IMR-90 (cell line): ENCODE measurements at regions not wholly inside any gene's neighbourhood (a gene's known extent, or its start where the extent isn't known, plus 50 kb on each side); places are given as distances from the start of the nearest gene placed in this dataset.

Experiments
- ATAC-seq: fragments of 200-7000 bp; cut with Tn5 transposase; 2 replicates; pipeline ENCODE4 v1.9.1; 2020; ENCODE audit warnings: low read depth, mild to moderate bottlenecking, moderate library complexity
- BruUV-seq: library from RNA; stranded (reverse); fragments of 400-500 nt; replicated peaks from 2 replicates; lab custom pipeline; 2021; lab: Mats Ljungman, UMichigan
- CTCF ChIA-PET: fragments of 300-600 bp; formaldehyde crosslinking; extraction: SDS; loops from one replicate; lab custom pipeline; 2021; ENCODE audit warnings: antibody characterized with exemption; lab: Yijun Ruan, JAX
- POLR2A ChIA-PET: fragments of 300-600 bp; sonication (Branson Sonifier 250); formaldehyde crosslinking; loops from one replicate; lab custom pipeline; 2022; ENCODE audit warnings: antibody characterized with exemption; ENCODE audit not compliant: unreplicated experiment; lab: Charles Lee
- DNase-seq: peaks from one replicate; pipeline ENCODE4 v3.0.0; 2013
- H2AFZ ChIP-seq: replicated peaks from 2 replicates; pipeline ENCODE3; 2013; ENCODE audit warnings: low read length, mild to moderate bottlenecking; ENCODE audit not compliant: poor library complexity
- H2AK5ac ChIP-seq: 2 replicates; pipeline ENCODE4 v1.6.1; 2013; ENCODE audit warnings: low read depth, low read length, inconsistent platforms
- H2AK9ac ChIP-seq: replicated peaks from 2 replicates; pipeline ENCODE3; 2013; ENCODE audit warnings: mild to moderate bottlenecking, low read depth, low read length, moderate library complexity; ENCODE audit not compliant: poor library complexity
- H2BK120ac ChIP-seq: 2 replicates; pipeline ENCODE4 v1.6.1; 2013; ENCODE audit warnings: low read depth, low read length, inconsistent platforms
- H2BK15ac ChIP-seq: 3 replicates; pipeline ENCODE4 v1.6.1; 2013; ENCODE audit warnings: low read depth, low read length, inconsistent platforms
- H2BK20ac ChIP-seq: 2 replicates; pipeline ENCODE4 v1.6.1; 2013; ENCODE audit warnings: low read depth, mild to moderate bottlenecking, inconsistent platforms, low read length, moderate library complexity
- H2BK5ac ChIP-seq: 2 replicates; pipeline ENCODE4 v1.6.1; 2013; ENCODE audit warnings: mild to moderate bottlenecking, low read depth, low read length, inconsistent platforms; ENCODE audit not compliant: poor library complexity, severe bottlenecking
- H3K14ac ChIP-seq: replicated peaks from 2 replicates; pipeline ENCODE4 v1.6.1; 2013; ENCODE audit warnings: low read depth, low read length, inconsistent platforms
- H3K18ac ChIP-seq: 2 replicates; pipeline ENCODE4 v1.6.1; 2013; ENCODE audit warnings: low read depth, low read length, control low read depth
- H3K23ac ChIP-seq: 2 replicates; pipeline ENCODE4 v1.6.1; 2013; ENCODE audit warnings: low read depth, low read length, inconsistent platforms
- H3K27ac ChIP-seq: 2 replicates; pipeline ENCODE4 v1.5.1; 2013; ENCODE audit warnings: mild to moderate bottlenecking, control low read depth, low read length; ENCODE audit not compliant: insufficient read depth
- H3K27me3 ChIP-seq: 2 replicates; pipeline ENCODE4 v1.6.1; 2013; ENCODE audit warnings: low read length; ENCODE audit not compliant: control insufficient read depth, insufficient read depth
- H3K36me3 ChIP-seq: 2 replicates; pipeline ENCODE4 v1.6.1; 2013; ENCODE audit warnings: low read length, mixed read lengths; ENCODE audit not compliant: control insufficient read depth, insufficient read depth
- H3K4ac ChIP-seq: 2 replicates; pipeline ENCODE4 v1.6.1; 2013; ENCODE audit warnings: low read depth, low read length, inconsistent platforms
- H3K4me1 ChIP-seq: 2 replicates; pipeline ENCODE4 v1.6.1; 2013; ENCODE audit warnings: low read length, mixed read lengths; ENCODE audit not compliant: control insufficient read depth, insufficient read depth
- H3K4me2 ChIP-seq: 2 replicates; pipeline ENCODE4 v1.6.1; 2013; ENCODE audit warnings: low read depth, mild to moderate bottlenecking, control low read depth, low read length, moderate library complexity
- H3K4me3 ChIP-seq: 2 replicates; pipeline ENCODE4 v1.5.1; 2013; ENCODE audit warnings: low read depth, mild to moderate bottlenecking, control low read depth, low read length, moderate library complexity; ENCODE audit not compliant: insufficient read depth
- H3K56ac ChIP-seq: 2 replicates; pipeline ENCODE4 v1.6.1; 2013; ENCODE audit warnings: low read length, inconsistent platforms; ENCODE audit not compliant: insufficient read depth; ENCODE audit errors: extremely low read depth
- H3K79me1 ChIP-seq, 2 experiments: 2 replicates each; pipeline ENCODE4 v1.6.1; 2013; ENCODE audit warnings: low read length in 2 of 2, inconsistent platforms in 1 of 2, low read depth in 1 of 2
- H3K9ac ChIP-seq: 2 replicates; pipeline ENCODE4 v1.6.1; 2013; ENCODE audit warnings: low read depth, low read length, control low read depth
- H3K9me1 ChIP-seq: 2 replicates; pipeline ENCODE4 v1.6.1; 2013; ENCODE audit warnings: low read length, inconsistent platforms; ENCODE audit not compliant: insufficient read depth
- H3K9me3 ChIP-seq: 2 replicates; pipeline ENCODE4 v1.6.1; 2013; ENCODE audit warnings: low read length; ENCODE audit not compliant: control insufficient read depth, insufficient read depth
- H4K20me1 ChIP-seq: 2 replicates; pipeline ENCODE4 v1.6.1; 2013; ENCODE audit warnings: low read length, inconsistent platforms; ENCODE audit not compliant: insufficient read depth
- H4K5ac ChIP-seq: 2 replicates; pipeline ENCODE4 v1.6.1; 2013; ENCODE audit warnings: mild to moderate bottlenecking, low read depth, low read length, control low read depth
- H4K8ac ChIP-seq, 2 experiments: 2 replicates each; pipeline ENCODE4 v1.6.1; 2013; ENCODE audit warnings: low read depth in 2 of 2, low read length in 2 of 2, control low read depth in 1 of 2, inconsistent platforms in 1 of 2
- H4K91ac ChIP-seq: 2 replicates; pipeline ENCODE4 v1.6.1; 2013; ENCODE audit warnings: low read depth, low read length, inconsistent platforms; ENCODE audit not compliant: insufficient read depth
- BHLHE40 ChIP-seq: fragments of 150-350 bp; IDR thresholded peaks from 2 replicates; pipeline ENCODE4 v1.6.1; 2016; ENCODE audit warnings: mild to moderate bottlenecking, low read depth, low read length
- CEBPB ChIP-seq: IDR thresholded peaks from 2 replicates; pipeline ENCODE4 v1.6.1; 2012; ENCODE audit warnings: low read depth, low read length, improper control_type of control experiment
- CHD1 ChIP-seq: IDR thresholded peaks from 2 replicates; pipeline ENCODE4 v1.6.1; 2012; ENCODE audit warnings: low read depth, low read length, improper control_type of control experiment
- FOS ChIP-seq: fragments of 150-350 bp; IDR thresholded peaks from 2 replicates; pipeline ENCODE4 v1.6.1; 2016; ENCODE audit warnings: low read depth, low read length
- MAFK ChIP-seq: IDR thresholded peaks from 2 replicates; pipeline ENCODE4 v1.6.1; 2012; ENCODE audit warnings: low read depth, low read length, improper control_type of control experiment
- MAZ ChIP-seq: IDR thresholded peaks from 2 replicates; pipeline ENCODE4 v1.6.1; 2012; ENCODE audit warnings: low read depth, mild to moderate bottlenecking, low read length, improper control_type of control experiment, moderate library complexity, borderline replicate concordance
- MXI1 ChIP-seq: IDR thresholded peaks from 2 replicates; pipeline ENCODE4 v1.6.1; 2012; ENCODE audit warnings: low read depth, mild to moderate bottlenecking, low read length, moderate library complexity, borderline replicate concordance
- NFE2L2 ChIP-seq: fragments of 150-350 bp; IDR thresholded peaks from 2 replicates; pipeline ENCODE4 v1.6.1; 2016; ENCODE audit warnings: low read depth, mild to moderate bottlenecking, low read length
- POLR2A ChIP-seq: IDR thresholded peaks from 2 replicates; pipeline ENCODE4 v1.6.1; 2012; ENCODE audit warnings: mild to moderate bottlenecking, low read depth, low read length
- RAD21 ChIP-seq: IDR thresholded peaks from 2 replicates; pipeline ENCODE4 v1.6.1; 2012; ENCODE audit warnings: low read length, improper control_type of control experiment
- RCOR1 ChIP-seq: IDR thresholded peaks from 2 replicates; pipeline ENCODE4 v1.6.1; 2012; ENCODE audit warnings: mild to moderate bottlenecking, low read length, improper control_type of control experiment; ENCODE audit not compliant: insufficient replicate concordance
- RFX5 ChIP-seq: IDR thresholded peaks from 2 replicates; pipeline ENCODE4 v1.8.0; 2012; ENCODE audit warnings: low read depth, mild to moderate bottlenecking, low read length, moderate library complexity
- SMC3 ChIP-seq: fragments of 150-350 bp; IDR thresholded peaks from 2 replicates; pipeline ENCODE4 v1.6.1; 2016; ENCODE audit warnings: low read depth, mild to moderate bottlenecking, antibody characterized with exemption, low read length, moderate library complexity
- WGBS, 2 experiments: methylation state at CpG; one replicate each; pipeline versions ENCODE4 v1.1.5 to v1.1.7; 2013; ENCODE audit warnings: missing lambda C conversion rate in 2 of 2; ENCODE audit not compliant: insufficient read length in 1 of 2; ENCODE audit errors: extremely low coverage in 2 of 2; 5-methylcytosine and 5-hydroxymethylcytosine counted together
- dilution Hi-C: fragments of 300-500 bp; cut with HindIII; formaldehyde crosslinking; loops from one replicate; pipeline ENCODE4 v1.14.3; 2018; ENCODE audit warnings: low sequenced_read_pairs; ENCODE audit not compliant: unreplicated experiment
- in situ Hi-C: fragments of 300-500 bp; cut with MboI; formaldehyde crosslinking; loops from 3 replicates; pipeline ENCODE4 v1.14.3; 2019; ENCODE audit warnings: low sequenced_read_pairs, inconsistent platforms, mixed read lengths
- intact Hi-C: fragments of 100-400 bp; cut with micrococcal nuclease; formaldehyde crosslinking; loops from 2 replicates; pipeline ENCODE4 v1.10.0; 2022
- TF ChIP-seq, protein P1 (sequence below): fragments of 150-350 bp; IDR thresholded peaks from 2 replicates; pipeline ENCODE4 v1.6.1; 2017; ENCODE audit warnings: mild to moderate bottlenecking, antibody characterized with exemption, low read length, low read depth
- TF ChIP-seq, protein P2 (sequence below): fragments of 150-350 bp; IDR thresholded peaks from 2 replicates; pipeline ENCODE4 v1.6.1; 2016; ENCODE audit warnings: low read depth, mild to moderate bottlenecking, low read length, moderate library complexity, borderline replicate concordance
- TF ChIP-seq, protein P3 (sequence below): conservative IDR thresholded peaks from 2 replicates; pipeline ENCODE4 v1.5.1; 2012; ENCODE audit warnings: mild to moderate bottlenecking, low read depth, low read length, improper control_type of control experiment

DNA sequence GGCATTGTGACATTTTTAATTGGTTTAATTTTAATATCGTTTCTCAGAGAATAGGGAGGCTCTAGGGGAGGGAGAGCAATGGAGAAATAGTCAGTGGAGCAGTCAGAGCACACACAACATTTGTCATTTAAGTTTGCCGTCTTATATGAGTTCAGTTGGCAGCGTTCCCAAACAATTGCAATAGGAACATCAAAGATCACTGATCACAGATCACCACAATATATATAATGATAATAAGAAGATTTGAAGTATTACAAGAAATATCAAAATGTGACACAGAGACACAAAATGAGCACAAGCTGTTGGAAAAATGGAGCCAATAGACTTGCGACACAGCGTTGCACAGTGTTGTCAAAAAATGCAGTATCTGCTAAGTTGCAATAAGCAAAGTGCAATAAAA lies 303.7 kb downstream of the CDH19 start:
- Histone ChIP-seq H3K79me1 (no peaks in the 10 kb centered on the region), H2BK5ac (no peak overlapping the region), H2BK15ac (no peak overlapping the region), H3K4me2 (no peak overlapping the region), H2AK9ac (no peak overlapping the region), H3K23ac (no peak overlapping the region), H3K36me3 (no peaks in the 10 kb centered on the region), H2BK20ac (no peak overlapping the region), H3K4ac (no peak overlapping the region), H4K5ac (no peak overlapping the region), H2AFZ (no peak overlapping the region), H3K27ac (no peak overlapping the region), H4K8ac (no peak overlapping the region), H3K4me3 (no peak overlapping the region), H3K4me1 (no peaks in the 10 kb centered on the region), H3K9ac (no peak overlapping the region), H3K27me3 (no peaks in the 10 kb centered on the region), H3K56ac (no peak overlapping the region), H3K14ac (no peak overlapping the region), H4K20me1 (no peaks in the 10 kb centered on the region), H4K91ac (no peak overlapping the region), H3K9me3 (peaks cover 3% of the 10 kb centered on the region; the same call in 1 of the 2 replicates), H2BK120ac (no peak overlapping the region), H2AK5ac (no peak overlapping the region), H3K9me1 (no peaks in the 10 kb centered on the region), H3K18ac (no peak overlapping the region)
- no TSS peak for BruUV-seq
- ATAC-seq (no peak), DNase-seq (no peak)
- ChIA-PET POLR2A (no interaction called here), CTCF (no interaction called here)
- no peak for TF ChIP-seq POLR2A
- no peak for TF ChIP-seq FOS
- TF ChIP-seq MAZ, result no peak
- TF ChIP-seq, protein P1, sequence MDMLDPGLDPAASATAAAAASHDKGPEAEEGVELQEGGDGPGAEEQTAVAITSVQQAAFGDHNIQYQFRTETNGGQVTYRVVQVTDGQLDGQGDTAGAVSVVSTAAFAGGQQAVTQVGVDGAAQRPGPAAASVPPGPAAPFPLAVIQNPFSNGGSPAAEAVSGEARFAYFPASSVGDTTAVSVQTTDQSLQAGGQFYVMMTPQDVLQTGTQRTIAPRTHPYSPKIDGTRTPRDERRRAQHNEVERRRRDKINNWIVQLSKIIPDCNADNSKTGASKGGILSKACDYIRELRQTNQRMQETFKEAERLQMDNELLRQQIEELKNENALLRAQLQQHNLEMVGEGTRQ, result no peak
- TF ChIP-seq, protein P2, sequence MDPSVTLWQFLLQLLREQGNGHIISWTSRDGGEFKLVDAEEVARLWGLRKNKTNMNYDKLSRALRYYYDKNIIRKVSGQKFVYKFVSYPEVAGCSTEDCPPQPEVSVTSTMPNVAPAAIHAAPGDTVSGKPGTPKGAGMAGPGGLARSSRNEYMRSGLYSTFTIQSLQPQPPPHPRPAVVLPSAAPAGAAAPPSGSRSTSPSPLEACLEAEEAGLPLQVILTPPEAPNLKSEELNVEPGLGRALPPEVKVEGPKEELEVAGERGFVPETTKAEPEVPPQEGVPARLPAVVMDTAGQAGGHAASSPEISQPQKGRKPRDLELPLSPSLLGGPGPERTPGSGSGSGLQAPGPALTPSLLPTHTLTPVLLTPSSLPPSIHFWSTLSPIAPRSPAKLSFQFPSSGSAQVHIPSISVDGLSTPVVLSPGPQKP, result no peak
- TF ChIP-seq CEBPB, result no peak
- TF ChIP-seq, protein P3, sequence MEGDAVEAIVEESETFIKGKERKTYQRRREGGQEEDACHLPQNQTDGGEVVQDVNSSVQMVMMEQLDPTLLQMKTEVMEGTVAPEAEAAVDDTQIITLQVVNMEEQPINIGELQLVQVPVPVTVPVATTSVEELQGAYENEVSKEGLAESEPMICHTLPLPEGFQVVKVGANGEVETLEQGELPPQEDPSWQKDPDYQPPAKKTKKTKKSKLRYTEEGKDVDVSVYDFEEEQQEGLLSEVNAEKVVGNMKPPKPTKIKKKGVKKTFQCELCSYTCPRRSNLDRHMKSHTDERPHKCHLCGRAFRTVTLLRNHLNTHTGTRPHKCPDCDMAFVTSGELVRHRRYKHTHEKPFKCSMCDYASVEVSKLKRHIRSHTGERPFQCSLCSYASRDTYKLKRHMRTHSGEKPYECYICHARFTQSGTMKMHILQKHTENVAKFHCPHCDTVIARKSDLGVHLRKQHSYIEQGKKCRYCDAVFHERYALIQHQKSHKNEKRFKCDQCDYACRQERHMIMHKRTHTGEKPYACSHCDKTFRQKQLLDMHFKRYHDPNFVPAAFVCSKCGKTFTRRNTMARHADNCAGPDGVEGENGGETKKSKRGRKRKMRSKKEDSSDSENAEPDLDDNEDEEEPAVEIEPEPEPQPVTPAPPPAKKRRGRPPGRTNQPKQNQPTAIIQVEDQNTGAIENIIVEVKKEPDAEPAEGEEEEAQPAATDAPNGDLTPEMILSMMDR, result no peak
- TF ChIP-seq RAD21, result no peak
- TF ChIP-seq CHD1, result no peak
- TF ChIP-seq RFX5, result no peak
- TF ChIP-seq MXI1, result no peak
- TF ChIP-seq SMC3, result no peak
- TF ChIP-seq RCOR1, result no peak
- no peak for TF ChIP-seq MAFK
- TF ChIP-seq BHLHE40, result no peak
- no peak for TF ChIP-seq NFE2L2
- WGBS, 2 experiments, result no CpG with 5 or more reads among the region's 5 CpGs
- in situ Hi-C loops (no loop called here), intact Hi-C loops (no loop called here), dilution Hi-C loops (no loop called here)
